OCI-LY3 (cell line): ENCODE measurements at regions not wholly inside any gene's neighbourhood (a gene's known extent, or its start where the extent isn't known, plus 50 kb on each side); places are given as distances from the start of the nearest gene placed in this dataset.

ENCODE experiments used
- CTCF ChIP-seq: fragments of 200-600, 300-600 bp; sonication (generic); IDR thresholded peaks from 2 replicates; pipeline ENCODE4 v1.5.1; 2014; ENCODE audit warnings: antibody characterized with exemption, low read length, low read depth
- EZH2phosphoT487 ChIP-seq: fragments of 200-600 bp; shearing (Covaris generic); IDR thresholded peaks from 2 replicates; pipeline ENCODE4 v1.6.1; 2018; ENCODE audit warnings: antibody characterized with exemption, mixed run types, low read depth

GRCh38 chr10:123427165-123427786, 238.9 kb upstream of the GPR26 start:
- TF ChIP-seq CTCF (no peak), EZH2phosphoT487 (no peak)
